CD14-positive monocyte (primary cell): ENCODE measurements at regions not wholly inside any gene's neighbourhood (a gene's known extent, or its start where the extent isn't known, plus 50 kb on each side); places are given as distances from the start of the nearest gene placed in this dataset.

Experiments used
- DNase-seq, 3 donors: peaks; one replicate each; pipeline ENCODE4 v3.0.0-alpha.2; 2011 to 2022
- H2AFZ ChIP-seq: 2 replicates; pipeline ENCODE4 v1.6.0; 2012; ENCODE audit warnings: mild to moderate bottlenecking, low read depth, low read length, inconsistent platforms; ENCODE audit not compliant: insufficient read depth, poor library complexity, severe bottlenecking
- H3K27ac ChIP-seq, 2 donors: 1 replicate in 1 of 2; 2 replicates in 1 of 2; pipeline ENCODE4 v1.5.1; 2012 to 2013; ENCODE audit warnings: low read length in 2 of 2, control low read depth in 1 of 2, inconsistent platforms in 1 of 2, low read depth in 1 of 2, mild to moderate bottlenecking in 1 of 2
- H3K27me3 ChIP-seq, 2 donors: one replicate each; pipeline versions ENCODE4 v1.6.0 to v1.6.1; 2011 to 2013; ENCODE audit warnings: low read length in 2 of 2; ENCODE audit not compliant: control insufficient read depth in 2 of 2, insufficient read depth in 2 of 2
- H3K36me3 ChIP-seq, 2 donors: replicated peaks in 1 of 2; 1 replicate in 1 of 2; 2 replicates in 1 of 2; pipeline versions ENCODE4 v1.5.1 to v1.6.1; 2012 to 2013; ENCODE audit warnings: low read length in 2 of 2, control low read depth in 1 of 2, inconsistent platforms in 1 of 2, mild to moderate bottlenecking in 1 of 2; ENCODE audit not compliant: insufficient read depth in 2 of 2, control insufficient read depth in 1 of 2
- H3K4me1 ChIP-seq, 2 donors: 1 replicate in 1 of 2; 2 replicates in 1 of 2; pipeline versions ENCODE4 v1.5.1 to v1.6.1; 2012 to 2013; ENCODE audit warnings: low read length in 2 of 2, control low read depth in 1 of 2, inconsistent platforms in 1 of 2, mild to moderate bottlenecking in 1 of 2, moderate library complexity in 1 of 2; ENCODE audit not compliant: insufficient read depth in 2 of 2, control insufficient read depth in 1 of 2
- H3K4me2 ChIP-seq: replicated peaks from 2 replicates; pipeline ENCODE3; 2012; ENCODE audit warnings: low read length, moderate library complexity, mild to moderate bottlenecking; ENCODE audit not compliant: poor library complexity, severe bottlenecking; ENCODE audit errors: extremely low read depth
- H3K4me3 ChIP-seq, 3 experiments: fragments of 200-600 bp in 1 of 3; sonication (generic) in 1 of 3; replicated peaks in 1 of 3; 1 replicate in 2 of 3; 2 replicates in 1 of 3; pipeline ENCODE4 v1.5.1; 2011 to 2013; ENCODE audit warnings: low read length in 3 of 3, mild to moderate bottlenecking in 3 of 3, control low read depth in 2 of 3, low read depth in 2 of 3, inconsistent platforms in 1 of 3, moderate library complexity in 1 of 3
- H3K79me2 ChIP-seq: 2 replicates; pipeline ENCODE4 v1.6.0; 2012; ENCODE audit warnings: mild to moderate bottlenecking, control low read depth, inconsistent platforms, low read length, moderate library complexity; ENCODE audit not compliant: insufficient read depth
- H3K9ac ChIP-seq: 2 replicates; pipeline ENCODE4 v1.6.0; 2017; ENCODE audit warnings: low read length, mild to moderate bottlenecking; ENCODE audit not compliant: insufficient read depth, poor library complexity, severe bottlenecking
- H3K9me3 ChIP-seq, 2 donors: replicated peaks in 1 of 2; 1 replicate in 1 of 2; 2 replicates in 1 of 2; pipeline versions ENCODE4 v1.5.1 to v1.6.1; 2012 to 2013; ENCODE audit warnings: low read length in 2 of 2, control low read depth in 1 of 2; ENCODE audit not compliant: control insufficient read depth in 1 of 2, insufficient read depth in 1 of 2
- H4K20me1 ChIP-seq: 2 replicates; pipeline ENCODE4 v1.6.0; 2012; ENCODE audit warnings: mild to moderate bottlenecking, low read length, control low read depth, moderate library complexity; ENCODE audit not compliant: insufficient read depth
- H3K27ac Mint-ChIP-seq, 7 donors: one replicate each; pipeline ENCODE4 v1.8.0; 2020; ENCODE audit warnings: mild to moderate bottlenecking in 7 of 7, mixed read lengths in 7 of 7, moderate library complexity in 6 of 7, inconsistent platforms in 2 of 7
- H3K27me3 Mint-ChIP-seq, 3 donors: one replicate each; pipeline ENCODE4 v1.8.0; 2021 to 2022; ENCODE audit warnings: low read depth in 3 of 3, mild to moderate bottlenecking in 3 of 3, mixed read lengths in 3 of 3, moderate library complexity in 3 of 3, inconsistent platforms in 1 of 3
- H3K36me3 Mint-ChIP-seq, 2 donors: one replicate each; pipeline ENCODE4 v1.8.0; 2020; ENCODE audit warnings: mixed read lengths in 2 of 2, inconsistent platforms in 1 of 2, mild to moderate bottlenecking in 1 of 2
- H3K4me1 Mint-ChIP-seq: one replicate; pipeline ENCODE4 v1.8.0; 2020; ENCODE audit warnings: mild to moderate bottlenecking, mixed read lengths
- H3K4me3 Mint-ChIP-seq, 2 donors: one replicate each; pipeline ENCODE4 v1.8.0; 2020; ENCODE audit warnings: mild to moderate bottlenecking in 2 of 2, mixed read lengths in 2 of 2, moderate library complexity in 1 of 2
- H3K9me3 Mint-ChIP-seq, 7 donors: one replicate each; pipeline ENCODE4 v1.8.0; 2020 to 2022; ENCODE audit warnings: mixed read lengths in 7 of 7, mild to moderate bottlenecking in 6 of 7, moderate library complexity in 6 of 7, inconsistent platforms in 2 of 7
- WGBS: methylation state at CpG from one replicate; pipeline ENCODE4 v1.1.5; 2013; ENCODE audit warnings: missing lambda C conversion rate; ENCODE audit not compliant: insufficient coverage; 5-methylcytosine and 5-hydroxymethylcytosine counted together
- intact Hi-C, 2 donors: fragments of 100-400 bp; cut with micrococcal nuclease; formaldehyde crosslinking; loops; one replicate each; pipeline versions ENCODE4 v1.15.0 to v1.15.1; 2023
- TF ChIP-seq, protein P1 (sequence below): fragments of 200-600 bp; IDR thresholded peaks from one replicate; pipeline ENCODE4 v1.8.0; 2022; ENCODE audit warnings: antibody characterized with exemption, mild to moderate bottlenecking

GRCh38 chr15:29631076-29632070 lies 190.9 kb downstream of the TJP1 start:
- Histone ChIP-seq H3K4me2 (no peak overlapping the region), H3K4me3 (no peak overlapping the region), H3K79me2 (no peaks in the 10 kb centered on the region), H3K36me3 (no peaks in the 10 kb centered on the region), H3K9me3 (peaks cover 0 to 6% of the 10 kb centered on the region in 2 donors), H4K20me1 (no peaks in the 10 kb centered on the region), H3K27ac (no peak overlapping the region), H2AFZ (no peak overlapping the region), H3K9ac (no peak overlapping the region), H3K4me1 (no peaks in the 10 kb centered on the region), H3K27me3 (no peaks in the 10 kb centered on the region)
- H3K9me3 Mint-ChIP-seq, result peaks cover 0 to 16% (median 8%) of the 10 kb centered on the region in 7 donors
- intact Hi-C loops, result no loop called here
- no peaks in the 10 kb centered on the region for H3K36me3 Mint-ChIP-seq
- 65% methylated on average over 4 of the region's 10 CpGs for whole genome bisulfite sequencing
- no peaks in the 10 kb centered on the region for H3K4me1 Mint-ChIP-seq
- no peak overlapping the region for H3K4me3 Mint-ChIP-seq
- TF ChIP-seq, protein P1, sequence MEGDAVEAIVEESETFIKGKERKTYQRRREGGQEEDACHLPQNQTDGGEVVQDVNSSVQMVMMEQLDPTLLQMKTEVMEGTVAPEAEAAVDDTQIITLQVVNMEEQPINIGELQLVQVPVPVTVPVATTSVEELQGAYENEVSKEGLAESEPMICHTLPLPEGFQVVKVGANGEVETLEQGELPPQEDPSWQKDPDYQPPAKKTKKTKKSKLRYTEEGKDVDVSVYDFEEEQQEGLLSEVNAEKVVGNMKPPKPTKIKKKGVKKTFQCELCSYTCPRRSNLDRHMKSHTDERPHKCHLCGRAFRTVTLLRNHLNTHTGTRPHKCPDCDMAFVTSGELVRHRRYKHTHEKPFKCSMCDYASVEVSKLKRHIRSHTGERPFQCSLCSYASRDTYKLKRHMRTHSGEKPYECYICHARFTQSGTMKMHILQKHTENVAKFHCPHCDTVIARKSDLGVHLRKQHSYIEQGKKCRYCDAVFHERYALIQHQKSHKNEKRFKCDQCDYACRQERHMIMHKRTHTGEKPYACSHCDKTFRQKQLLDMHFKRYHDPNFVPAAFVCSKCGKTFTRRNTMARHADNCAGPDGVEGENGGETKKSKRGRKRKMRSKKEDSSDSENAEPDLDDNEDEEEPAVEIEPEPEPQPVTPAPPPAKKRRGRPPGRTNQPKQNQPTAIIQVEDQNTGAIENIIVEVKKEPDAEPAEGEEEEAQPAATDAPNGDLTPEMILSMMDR, result no peak
- no peak overlapping the region for H3K27ac Mint-ChIP-seq
- H3K27me3 Mint-ChIP-seq, result peaks cover 0 to 2% (median 2%) of the 10 kb centered on the region in 3 donors
- DNase-seq, result no peak

- Mint-ChIP-seq H3K36me3 (no peaks in the 10 kb centered on the region), H3K4me1 (no peaks in the 10 kb centered on the region), H3K27ac (no peak overlapping the region), H3K27me3 (peaks cover 1 to 3% (median 2%) of the 10 kb centered on the region in 3 donors), H3K9me3 (peaks cover 0 to 9% (median 3%) of the 10 kb centered on the region in 7 donors), H3K4me3 (no peak overlapping the region)
- no peak for DNase-seq
- Histone ChIP-seq H3K36me3 (no peaks in the 10 kb centered on the region), H3K27me3 (no peaks in the 10 kb centered on the region), H3K4me2 (no peak overlapping the region), H2AFZ (no peak overlapping the region), H3K4me1 (no peaks in the 10 kb centered on the region), H3K79me2 (no peaks in the 10 kb centered on the region), H3K27ac (no peak overlapping the region), H4K20me1 (no peaks in the 10 kb centered on the region), H3K9ac (no peak overlapping the region), H3K4me3 (no peak overlapping the region), H3K9me3 (no peaks in the 10 kb centered on the region)
- WGBS, result no CpG with 5 or more reads among the region's 8 CpGs
- TF ChIP-seq, protein P1, result no peak
- intact Hi-C loops, result no loop called here
Measured at GRCh38 chr15:29624271-29624670, 198.0 kb downstream of the TJP1 start.
